GM23338 (cell line): ENCODE measurements at regions not wholly inside any gene's neighbourhood (a gene's known extent, or its start where the extent isn't known, plus 50 kb on each side); places are given as distances from the start of the nearest gene placed in this dataset.

Experiments used
- ATAC-seq: fragments of 200-7000 bp; cut with Tn5 transposase; 3 replicates; pipeline ENCODE4 v1.9.1; 2020
- DNase-seq: peaks from one replicate; pipeline ENCODE4 v3.0.0-alpha.2; 2015; ENCODE audit warnings: low spot score
- H2AFZ ChIP-seq: fragments of 200-600 bp; sonication (generic); 2 replicates; pipeline ENCODE4 v1.8.0; 2016; ENCODE audit warnings: antibody characterized with exemption, mild to moderate bottlenecking, moderate library complexity
- H3F3A ChIP-seq: fragments of 200-600 bp; sonication (generic); replicated peaks from 2 replicates; pipeline ENCODE4 v1.8.0; 2017; ENCODE audit warnings: antibody characterized with exemption, mixed run types, low read depth
- H3K27ac ChIP-seq: fragments of 200-600 bp; sonication (generic); 2 replicates; pipeline ENCODE4 v1.6.1; 2016; ENCODE audit warnings: low read depth
- H3K27me3 ChIP-seq: fragments of 200-600 bp; sonication (generic); 2 replicates; pipeline ENCODE4 v1.8.0; 2016; ENCODE audit warnings: mild to moderate bottlenecking, mixed run types, moderate library complexity; ENCODE audit not compliant: insufficient read depth
- H3K36me3 ChIP-seq: fragments of 200-600 bp; sonication (generic); 2 replicates; pipeline ENCODE4 v1.8.0; 2016; ENCODE audit warnings: mild to moderate bottlenecking; ENCODE audit not compliant: insufficient read depth
- H3K4me1 ChIP-seq: fragments of 200-600 bp; sonication (generic); 2 replicates; pipeline ENCODE4 v1.8.0; 2016; ENCODE audit warnings: mild to moderate bottlenecking, moderate library complexity; ENCODE audit not compliant: insufficient read depth
- H3K4me2 ChIP-seq: fragments of 200-600 bp; sonication (generic); 2 replicates; pipeline ENCODE4 v1.7.1; 2017; ENCODE audit warnings: mixed run types
- H3K4me3 ChIP-seq: fragments of 200-600 bp; sonication (generic); 2 replicates; pipeline ENCODE4 v1.6.1; 2016; ENCODE audit warnings: mixed run types
- H3K79me2 ChIP-seq: fragments of 200-600 bp; sonication (generic); replicated peaks from 2 replicates; pipeline ENCODE4 v1.8.0; 2017; ENCODE audit warnings: mild to moderate bottlenecking; ENCODE audit not compliant: insufficient read depth
- H3K9me2 ChIP-seq: fragments of 200-600 bp; sonication (generic); 2 replicates; pipeline ENCODE4 v1.8.0; 2017; ENCODE audit not compliant: insufficient read depth
- H4K20me1 ChIP-seq: fragments of 200-600 bp; sonication (generic); replicated peaks from 2 replicates; pipeline ENCODE4 v1.8.0; 2017; ENCODE audit warnings: mild to moderate bottlenecking; ENCODE audit not compliant: insufficient read depth
- H3K27ac Mint-ChIP-seq: 2 replicates; pipeline ENCODE4 v1.8.0; 2020; ENCODE audit warnings: inconsistent platforms, mild to moderate bottlenecking, moderate library complexity, mixed read lengths
- H3K27me3 Mint-ChIP-seq: 3 replicates; pipeline ENCODE4 v1.8.0; 2022; ENCODE audit warnings: low read depth, mild to moderate bottlenecking, moderate library complexity, mixed read lengths, inconsistent platforms; ENCODE audit not compliant: insufficient read depth, poor library complexity
- H3K36me3 Mint-ChIP-seq: 3 replicates; pipeline ENCODE4 v1.8.0; 2021; ENCODE audit warnings: low read depth, mild to moderate bottlenecking, inconsistent platforms, moderate library complexity, mixed read lengths
- H3K4me1 Mint-ChIP-seq: 3 replicates; pipeline ENCODE4 v1.8.0; 2020; ENCODE audit warnings: mild to moderate bottlenecking, inconsistent platforms, mixed read lengths
- H3K4me3 Mint-ChIP-seq: 3 replicates; pipeline ENCODE4 v1.8.0; 2021; ENCODE audit warnings: moderate library complexity, mild to moderate bottlenecking, inconsistent platforms, mixed read lengths
- H3K9me3 Mint-ChIP-seq: 3 replicates; pipeline ENCODE4 v1.8.0; 2020; ENCODE audit warnings: moderate library complexity, mild to moderate bottlenecking, inconsistent platforms, mixed read lengths
- CTCF ChIP-seq, 2 experiments: fragments of 200-600 bp in 1 of 2; sonication (generic) in 1 of 2; conservative IDR thresholded peaks; 2 replicates each; pipeline versions ENCODE4 v1.5.1 to v1.6.1; 2016 to 2017; ENCODE audit warnings: antibody characterized with exemption in 2 of 2, low read depth in 2 of 2, mild to moderate bottlenecking in 2 of 2, moderate library complexity in 1 of 2
- EZH2 ChIP-seq: fragments of 200-600 bp; sonication (generic); IDR thresholded peaks from one replicate; pipeline ENCODE4 v1.8.0; 2017; ENCODE audit warnings: antibody characterized with exemption, mild to moderate bottlenecking, low read depth; ENCODE audit not compliant: unreplicated experiment
- EZH2phosphoT487 ChIP-seq: fragments of 200-600 bp; sonication (generic); IDR thresholded peaks from one replicate; pipeline ENCODE4 v1.8.1; 2018; ENCODE audit warnings: antibody characterized with exemption; ENCODE audit not compliant: unreplicated experiment
- JUNB ChIP-seq: IDR thresholded peaks from one replicate; pipeline ENCODE4 v1.6.1; 2016; ENCODE audit warnings: antibody characterized with exemption; ENCODE audit not compliant: unreplicated experiment
- NANOG ChIP-seq: IDR thresholded peaks from 2 replicates; pipeline ENCODE4 v1.6.1; 2016; ENCODE audit warnings: antibody characterized with exemption, borderline replicate concordance
- REST ChIP-seq: IDR thresholded peaks from one replicate; pipeline ENCODE4 v1.6.1; 2018; ENCODE audit warnings: antibody characterized with exemption; ENCODE audit not compliant: unreplicated experiment
- STAT1 ChIP-seq: IDR thresholded peaks from one replicate; pipeline ENCODE4 v1.6.1; 2016; ENCODE audit warnings: antibody characterized with exemption; ENCODE audit not compliant: unreplicated experiment
- ZNF114 ChIP-seq: fragments of 250-450 bp; sonication (Bioruptor Pico); IDR thresholded peaks from 2 replicates; pipeline ENCODE4 v1.5.0; 2020; ENCODE audit warnings: mild to moderate bottlenecking, moderate library complexity
- ZNF331 ChIP-seq: fragments of 250-450 bp; sonication (Bioruptor Pico); IDR thresholded peaks from 2 replicates; pipeline ENCODE4 v1.5.0; 2020; ENCODE audit warnings: low read depth, mild to moderate bottlenecking, moderate library complexity
- ZNF462 ChIP-seq: fragments of 250-450 bp; sonication (Bioruptor Pico); IDR thresholded peaks from 2 replicates; pipeline ENCODE4 v1.5.0; 2020; ENCODE audit warnings: mild to moderate bottlenecking, moderate library complexity

- ATAC-seq (no peak), DNase-seq (no peak)
- Mint-ChIP-seq H3K4me3 (no peak overlapping the region), H3K27ac (no peak overlapping the region), H3K4me1 (no peaks in the 10 kb centered on the region), H3K9me3 (peaks cover 87% of the 10 kb centered on the region), H3K27me3 (peaks cover 3% of the 10 kb centered on the region), H3K36me3 (peaks cover 16% of the 10 kb centered on the region; the same call in 2 of the 3 replicates)
- Histone ChIP-seq H4K20me1 (no peaks in the 10 kb centered on the region), H3K27ac (no peak overlapping the region), H3K79me2 (no peaks in the 10 kb centered on the region), H3K4me2 (no peak overlapping the region), H3F3A (no peaks in the 10 kb centered on the region), H3K36me3 (no peaks in the 10 kb centered on the region), H3K9me2 (0 out of 2 replicates have a peak, but pooled peaks cover 3% of the 10 kb centered on the region), H3K4me3 (no peak overlapping the region), H3K27me3 (no peaks in the 10 kb centered on the region), H3K4me1 (no peaks in the 10 kb centered on the region), H2AFZ (no peak overlapping the region)
- TF ChIP-seq EZH2phosphoT487: no peak
- no peak for TF ChIP-seq NANOG
- TF ChIP-seq CTCF (conservative IDR thresholded peaks at IDR 0.05; ENCODE audit: low read depth in 2 of 2): no peak
Measured at GRCh38 chr3:3628676-3629328, 170.4 kb upstream of the LRRN1 start.

GRCh38 chr3:3627114-3627513 lies 172.1 kb upstream of the LRRN1 start:
- Mint-ChIP-seq H3K9me3 (peaks cover 85% of the 10 kb centered on the region), H3K4me1 (no peaks in the 10 kb centered on the region), H3K36me3 (peaks cover 12% of the 10 kb centered on the region; the same call in 2 of the 3 replicates), H3K4me3 (no peak overlapping the region), H3K27ac (no peak overlapping the region), H3K27me3 (peaks cover 3% of the 10 kb centered on the region)
- Histone ChIP-seq H3K36me3 (no peaks in the 10 kb centered on the region), H3K9me2 (0 out of 2 replicates have a peak, but pooled peaks cover 3% of the 10 kb centered on the region), H3K4me2 (no peak overlapping the region), H3K27me3 (no peaks in the 10 kb centered on the region), H3K27ac (no peak overlapping the region), H3F3A (no peaks in the 10 kb centered on the region), H3K4me3 (no peak overlapping the region), H2AFZ (no peak overlapping the region), H4K20me1 (no peaks in the 10 kb centered on the region), H3K79me2 (no peaks in the 10 kb centered on the region), H3K4me1 (no peaks in the 10 kb centered on the region)
- ATAC-seq (no peak), DNase-seq (no peak)
- no peak for TF ChIP-seq ZNF331 (CRISPR knock-in tag)
- no peak for TF ChIP-seq EZH2
- no peak for TF ChIP-seq REST
- TF ChIP-seq JUNB: no peak
- TF ChIP-seq ZNF462 (CRISPR knock-in tag): no peak
- TF ChIP-seq ZNF114 (CRISPR knock-in tag): no peak
- TF ChIP-seq STAT1: no peak
